ENCODE measurements at regions not wholly inside any gene's neighbourhood (a gene's known extent, or its start where the extent isn't known, plus 50 kb on each side); places are given as distances from the start of the nearest gene placed in this dataset.

DNA sequence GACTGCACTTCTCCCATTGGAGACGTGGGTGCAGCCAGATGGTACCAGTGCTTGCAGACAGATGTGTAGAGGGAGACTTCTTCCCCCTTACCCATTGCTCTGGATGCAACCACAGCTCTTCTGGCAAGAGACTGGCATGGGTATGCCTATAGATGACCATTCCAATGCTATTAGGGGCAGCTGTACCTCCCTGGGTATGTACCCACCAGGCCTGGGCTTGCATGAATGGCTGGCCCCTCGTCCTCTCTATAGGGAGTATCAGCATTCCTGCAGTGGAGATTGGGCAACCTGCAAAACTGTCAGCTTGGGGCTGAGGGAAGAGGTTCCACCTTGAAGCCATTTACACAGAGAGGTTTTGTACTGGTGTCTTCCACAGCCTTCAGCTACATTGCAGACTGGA is 57.6 kb upstream of the FXR1 start:
- TF ChIP-seq, protein P1, sequence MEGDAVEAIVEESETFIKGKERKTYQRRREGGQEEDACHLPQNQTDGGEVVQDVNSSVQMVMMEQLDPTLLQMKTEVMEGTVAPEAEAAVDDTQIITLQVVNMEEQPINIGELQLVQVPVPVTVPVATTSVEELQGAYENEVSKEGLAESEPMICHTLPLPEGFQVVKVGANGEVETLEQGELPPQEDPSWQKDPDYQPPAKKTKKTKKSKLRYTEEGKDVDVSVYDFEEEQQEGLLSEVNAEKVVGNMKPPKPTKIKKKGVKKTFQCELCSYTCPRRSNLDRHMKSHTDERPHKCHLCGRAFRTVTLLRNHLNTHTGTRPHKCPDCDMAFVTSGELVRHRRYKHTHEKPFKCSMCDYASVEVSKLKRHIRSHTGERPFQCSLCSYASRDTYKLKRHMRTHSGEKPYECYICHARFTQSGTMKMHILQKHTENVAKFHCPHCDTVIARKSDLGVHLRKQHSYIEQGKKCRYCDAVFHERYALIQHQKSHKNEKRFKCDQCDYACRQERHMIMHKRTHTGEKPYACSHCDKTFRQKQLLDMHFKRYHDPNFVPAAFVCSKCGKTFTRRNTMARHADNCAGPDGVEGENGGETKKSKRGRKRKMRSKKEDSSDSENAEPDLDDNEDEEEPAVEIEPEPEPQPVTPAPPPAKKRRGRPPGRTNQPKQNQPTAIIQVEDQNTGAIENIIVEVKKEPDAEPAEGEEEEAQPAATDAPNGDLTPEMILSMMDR (IDR thresholded peaks at IDR 0.05) = no peak
- no peak for TF ChIP-seq POLR2A (IDR thresholded peaks at IDR 0.05)
